CD14-positive monocyte (primary cell): ENCODE measurements at regions not wholly inside any gene's neighbourhood (a gene's known extent, or its start where the extent isn't known, plus 50 kb on each side); places are given as distances from the start of the nearest gene placed in this dataset.

Experiments
- DNase-seq, 3 donors: peaks; one replicate each; pipeline ENCODE4 v3.0.0-alpha.2; 2011 to 2022
- H2AFZ ChIP-seq: 2 replicates; pipeline ENCODE4 v1.6.0; 2012; ENCODE audit warnings: mild to moderate bottlenecking, low read depth, low read length, inconsistent platforms; ENCODE audit not compliant: insufficient read depth, poor library complexity, severe bottlenecking
- H3K27ac ChIP-seq, 2 donors: 1 replicate in 1 of 2; 2 replicates in 1 of 2; pipeline ENCODE4 v1.5.1; 2012 to 2013; ENCODE audit warnings: low read length in 2 of 2, control low read depth in 1 of 2, inconsistent platforms in 1 of 2, low read depth in 1 of 2, mild to moderate bottlenecking in 1 of 2
- H3K27me3 ChIP-seq, 2 donors: one replicate each; pipeline versions ENCODE4 v1.6.0 to v1.6.1; 2011 to 2013; ENCODE audit warnings: low read length in 2 of 2; ENCODE audit not compliant: control insufficient read depth in 2 of 2, insufficient read depth in 2 of 2
- H3K36me3 ChIP-seq, 2 donors: replicated peaks in 1 of 2; 1 replicate in 1 of 2; 2 replicates in 1 of 2; pipeline versions ENCODE4 v1.5.1 to v1.6.1; 2012 to 2013; ENCODE audit warnings: low read length in 2 of 2, control low read depth in 1 of 2, inconsistent platforms in 1 of 2, mild to moderate bottlenecking in 1 of 2; ENCODE audit not compliant: insufficient read depth in 2 of 2, control insufficient read depth in 1 of 2
- H3K4me1 ChIP-seq, 2 donors: 1 replicate in 1 of 2; 2 replicates in 1 of 2; pipeline versions ENCODE4 v1.5.1 to v1.6.1; 2012 to 2013; ENCODE audit warnings: low read length in 2 of 2, control low read depth in 1 of 2, inconsistent platforms in 1 of 2, mild to moderate bottlenecking in 1 of 2, moderate library complexity in 1 of 2; ENCODE audit not compliant: insufficient read depth in 2 of 2, control insufficient read depth in 1 of 2
- H3K4me2 ChIP-seq: replicated peaks from 2 replicates; pipeline ENCODE3; 2012; ENCODE audit warnings: low read length, moderate library complexity, mild to moderate bottlenecking; ENCODE audit not compliant: poor library complexity, severe bottlenecking; ENCODE audit errors: extremely low read depth
- H3K4me3 ChIP-seq, 3 experiments: fragments of 200-600 bp in 1 of 3; sonication (generic) in 1 of 3; replicated peaks in 1 of 3; 1 replicate in 2 of 3; 2 replicates in 1 of 3; pipeline ENCODE4 v1.5.1; 2011 to 2013; ENCODE audit warnings: low read length in 3 of 3, mild to moderate bottlenecking in 3 of 3, control low read depth in 2 of 3, low read depth in 2 of 3, inconsistent platforms in 1 of 3, moderate library complexity in 1 of 3
- H3K79me2 ChIP-seq: 2 replicates; pipeline ENCODE4 v1.6.0; 2012; ENCODE audit warnings: mild to moderate bottlenecking, control low read depth, inconsistent platforms, low read length, moderate library complexity; ENCODE audit not compliant: insufficient read depth
- H3K9ac ChIP-seq: 2 replicates; pipeline ENCODE4 v1.6.0; 2017; ENCODE audit warnings: low read length, mild to moderate bottlenecking; ENCODE audit not compliant: insufficient read depth, poor library complexity, severe bottlenecking
- H3K9me3 ChIP-seq, 2 donors: replicated peaks in 1 of 2; 1 replicate in 1 of 2; 2 replicates in 1 of 2; pipeline versions ENCODE4 v1.5.1 to v1.6.1; 2012 to 2013; ENCODE audit warnings: low read length in 2 of 2, control low read depth in 1 of 2; ENCODE audit not compliant: control insufficient read depth in 1 of 2, insufficient read depth in 1 of 2
- H4K20me1 ChIP-seq: 2 replicates; pipeline ENCODE4 v1.6.0; 2012; ENCODE audit warnings: mild to moderate bottlenecking, low read length, control low read depth, moderate library complexity; ENCODE audit not compliant: insufficient read depth
- H3K27ac Mint-ChIP-seq, 7 donors: one replicate each; pipeline ENCODE4 v1.8.0; 2020; ENCODE audit warnings: mild to moderate bottlenecking in 7 of 7, mixed read lengths in 7 of 7, moderate library complexity in 6 of 7, inconsistent platforms in 2 of 7
- H3K27me3 Mint-ChIP-seq, 3 donors: one replicate each; pipeline ENCODE4 v1.8.0; 2021 to 2022; ENCODE audit warnings: low read depth in 3 of 3, mild to moderate bottlenecking in 3 of 3, mixed read lengths in 3 of 3, moderate library complexity in 3 of 3, inconsistent platforms in 1 of 3
- H3K36me3 Mint-ChIP-seq, 2 donors: one replicate each; pipeline ENCODE4 v1.8.0; 2020; ENCODE audit warnings: mixed read lengths in 2 of 2, inconsistent platforms in 1 of 2, mild to moderate bottlenecking in 1 of 2
- H3K4me1 Mint-ChIP-seq: one replicate; pipeline ENCODE4 v1.8.0; 2020; ENCODE audit warnings: mild to moderate bottlenecking, mixed read lengths
- H3K4me3 Mint-ChIP-seq, 2 donors: one replicate each; pipeline ENCODE4 v1.8.0; 2020; ENCODE audit warnings: mild to moderate bottlenecking in 2 of 2, mixed read lengths in 2 of 2, moderate library complexity in 1 of 2
- H3K9me3 Mint-ChIP-seq, 7 donors: one replicate each; pipeline ENCODE4 v1.8.0; 2020 to 2022; ENCODE audit warnings: mixed read lengths in 7 of 7, mild to moderate bottlenecking in 6 of 7, moderate library complexity in 6 of 7, inconsistent platforms in 2 of 7
- CTCF ChIP-seq: fragments of 200-600 bp; IDR thresholded peaks from one replicate; pipeline ENCODE4 v1.8.0; 2022; ENCODE audit warnings: antibody characterized with exemption, mild to moderate bottlenecking
- WGBS: methylation state at CpG from one replicate; pipeline ENCODE4 v1.1.5; 2013; ENCODE audit warnings: missing lambda C conversion rate; ENCODE audit not compliant: insufficient coverage; 5-methylcytosine and 5-hydroxymethylcytosine counted together
- intact Hi-C, 2 donors: fragments of 100-400 bp; cut with micrococcal nuclease; formaldehyde crosslinking; loops; one replicate each; pipeline versions ENCODE4 v1.15.0 to v1.15.1; 2023

- H3K36me3 ChIP-seq, result no peaks in the 10 kb centered on the region
- no peaks in the 10 kb centered on the region for H3K4me1 Mint-ChIP-seq
- TF ChIP-seq CTCF, result no peak
- H3K9me3 Mint-ChIP-seq, result peaks cover 0 to 13% (median 3%) of the 10 kb centered on the region in 7 donors
- H3K27me3 ChIP-seq, result peaks cover 0 to 5% of the 10 kb centered on the region in 2 donors
- no peak for DNase-seq
- H3K27ac Mint-ChIP-seq, result no peak overlapping the region
- H3K27ac ChIP-seq, result no peak overlapping the region
- H3K79me2 ChIP-seq, result no peaks in the 10 kb centered on the region
- H3K9me3 ChIP-seq, result peaks cover 0 to 4% of the 10 kb centered on the region in 2 donors
- WGBS, result 93% methylated on average over 5 of the region's 14 CpGs
- H3K36me3 Mint-ChIP-seq, result no peaks in the 10 kb centered on the region
- no peaks in the 10 kb centered on the region for H4K20me1 ChIP-seq
- peaks cover 5 to 19% (median 6%) of the 10 kb centered on the region in 3 donors for H3K27me3 Mint-ChIP-seq
- H2AFZ ChIP-seq, result no peak overlapping the region
- no peak overlapping the region for H3K4me2 ChIP-seq
- intact Hi-C loops, result no loop called here
- no peak overlapping the region for H3K9ac ChIP-seq
- no peak overlapping the region for H3K4me3 Mint-ChIP-seq
- H3K4me3 ChIP-seq, result no peak overlapping the region
- H3K4me1 ChIP-seq, result no peaks in the 10 kb centered on the region
These were observed 69.3 kb downstream of the SHANK2 start for GRCh38 chr11:71182791-71183677.

GRCh38 chr11:71181566-71181965 lies 70.8 kb downstream of the SHANK2 start:
- WGBS, result 92% methylated on average over 4 of the region's 14 CpGs
- intact Hi-C loops, result no loop called here

More at GRCh38 chr11:71181566-71181965, 70.8 kb downstream of the SHANK2 start:
- Mint-ChIP-seq H3K4me3 (no peak overlapping the region), H3K9me3 (peaks cover 4 to 17% (median 7%) of the 10 kb centered on the region in 7 donors), H3K27me3 (peaks cover 5 to 21% (median 6%) of the 10 kb centered on the region in 3 donors), H3K36me3 (no peaks in the 10 kb centered on the region), H3K4me1 (no peaks in the 10 kb centered on the region), H3K27ac (no peak overlapping the region)
- H3K27me3 ChIP-seq, result peaks cover 0 to 5% of the 10 kb centered on the region in 2 donors
- peaks cover 4% of the 10 kb centered on the region in 2 donors for H3K9me3 ChIP-seq
- no peaks in the 10 kb centered on the region for H3K36me3 ChIP-seq
- H3K4me1 ChIP-seq, result no peaks in the 10 kb centered on the region
- H3K9ac ChIP-seq, result no peak overlapping the region
- H3K4me3 ChIP-seq, result no peak overlapping the region
- no peak for DNase-seq
- H3K27ac ChIP-seq, result no peak overlapping the region
- H3K79me2 ChIP-seq, result no peaks in the 10 kb centered on the region
- H2AFZ ChIP-seq, result no peak overlapping the region
- H4K20me1 ChIP-seq, result no peaks in the 10 kb centered on the region
- no peak for TF ChIP-seq CTCF
- H3K4me2 ChIP-seq, result no peak overlapping the region
